ENCODE measurements at regions not wholly inside any gene's neighbourhood (a gene's known extent, or its start where the extent isn't known, plus 50 kb on each side); places are given as distances from the start of the nearest gene placed in this dataset.

- TF ChIP-seq CTCF (IDR thresholded peaks at IDR 0.05 in 8 of 11, conservative IDR thresholded peaks at IDR 0.05 in 3 of 11) (no peak), POLR2A (IDR thresholded peaks at IDR 0.05) (no peak)
Measured at GRCh38 chr2:104045071-104045470, 808.8 kb upstream of the POU3F3 start.

Data from spleen (tissue), 7 donors.